AG09319 (cell line): ENCODE measurements at regions not wholly inside any gene's neighbourhood (a gene's known extent, or its start where the extent isn't known, plus 50 kb on each side); places are given as distances from the start of the nearest gene placed in this dataset.

Source experiments
- DNase-seq: peaks from one replicate; pipeline ENCODE4 v3.0.0-alpha.2; 2010; ENCODE audit warnings: low read depth; ENCODE audit errors: extremely low read depth
- CTCF ChIP-seq: IDR thresholded peaks from 2 replicates; pipeline ENCODE4 v1.5.1; 2011; ENCODE audit warnings: low read depth, mild to moderate bottlenecking, inconsistent platforms, low read length, moderate library complexity

- no peak for DNase-seq
- no peak for TF ChIP-seq CTCF
Observed at GRCh38 chr10:90992462-90992861, 71.6 kb upstream of the ANKRD1 start.

- no peak for TF ChIP-seq CTCF
Observed at GRCh38 chr10:90993340-90993739, 72.5 kb upstream of the ANKRD1 start.

GRCh38 chr10:90997670-90998069 lies 76.8 kb upstream of the ANKRD1 start:
- DNase-seq, result no peak
- TF ChIP-seq CTCF, result no peak

More at GRCh38 chr10:90993340-90993739, 72.5 kb upstream of the ANKRD1 start:
- peak; percentile 18 for DNase-seq

- no peak for DNase-seq
- no peak for TF ChIP-seq CTCF
Observed at GRCh38 chr10:90998733-90999511, 78.0 kb upstream of the ANKRD1 start.

DNA sequence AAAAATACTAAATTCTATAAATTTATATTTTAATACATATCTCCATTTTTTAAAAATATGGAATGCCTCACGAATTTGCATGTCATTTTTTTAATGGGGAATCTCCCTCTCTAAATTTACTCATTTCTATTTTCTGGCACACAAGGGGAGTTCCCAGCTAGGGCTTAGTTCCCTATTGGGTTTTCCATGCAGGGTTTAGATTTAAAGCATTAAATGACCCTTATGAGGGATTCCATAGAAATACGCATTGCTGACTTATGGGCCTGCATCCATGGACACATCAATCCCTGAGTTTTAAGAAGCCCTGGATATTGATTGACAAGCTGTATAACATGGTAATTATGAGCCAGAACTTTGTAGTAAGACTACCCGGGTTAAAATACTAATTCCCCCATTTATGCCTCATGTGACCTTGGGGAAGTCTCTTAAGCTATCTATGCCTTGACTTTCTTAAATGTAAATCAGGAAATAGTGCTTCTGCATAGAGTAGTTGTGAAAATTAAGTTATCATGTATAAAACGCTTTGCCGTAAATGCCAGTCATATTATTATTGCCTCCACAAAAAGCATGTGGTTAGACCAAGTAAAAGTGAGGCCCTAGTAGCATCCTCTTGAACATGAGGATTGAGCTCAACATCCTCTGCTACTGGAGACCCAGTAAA lies 78.8 kb upstream of the ANKRD1 start:
- no peak for TF ChIP-seq CTCF
- no peak for DNase-seq

- no peak for DNase-seq
- TF ChIP-seq CTCF, result no peak
Observed at GRCh38 chr10:91000470-91000869, 79.6 kb upstream of the ANKRD1 start.

DNA sequence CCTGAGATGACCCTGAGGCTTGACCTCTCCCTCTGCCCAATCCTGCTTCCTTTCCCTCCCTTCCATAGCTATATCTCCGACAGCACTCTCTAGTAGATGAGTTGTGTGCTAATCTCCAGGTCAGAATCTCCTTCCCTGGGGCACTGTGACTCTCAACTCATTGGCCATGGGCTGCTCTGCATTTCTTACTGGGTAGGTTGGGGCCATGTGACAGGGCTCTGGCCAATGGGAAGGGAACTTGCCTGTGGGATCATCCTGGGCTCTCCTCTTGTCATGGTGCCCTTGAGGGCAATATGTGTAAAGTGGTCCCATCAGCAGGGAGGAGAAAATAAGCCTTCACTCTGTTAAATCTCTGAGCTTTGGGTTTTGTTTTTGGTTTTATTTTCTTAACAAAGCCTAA lies 80.1 kb upstream of the ANKRD1 start:
- no peak for DNase-seq
- TF ChIP-seq CTCF, result no peak
